BJ (cell line): ENCODE measurements at regions not wholly inside any gene's neighbourhood (a gene's known extent, or its start where the extent isn't known, plus 50 kb on each side); places are given as distances from the start of the nearest gene placed in this dataset.

Source experiments
- CTCF ChIA-PET: fragments of 350-600 bp; formaldehyde crosslinking; extraction: SDS; loops from one replicate; lab custom pipeline; 2021; ENCODE audit warnings: antibody characterized with exemption, inconsistent platforms; lab: Yijun Ruan, JAX
- POLR2A ChIA-PET: fragments of 300-600 bp; sonication (Branson Sonifier 250); formaldehyde crosslinking; extraction: SDS; loops from one replicate; lab custom pipeline; 2021; ENCODE audit warnings: antibody characterized with exemption; lab: Charles Lee
- DNase-seq: peaks from one replicate; pipeline ENCODE4 v3.0.0-alpha.2; 2011; ENCODE audit warnings: low read depth
- H3K27me3 ChIP-seq: 2 replicates; pipeline ENCODE4 v1.6.0; 2011; ENCODE audit warnings: low read length; ENCODE audit not compliant: control insufficient read depth, insufficient read depth
- H3K36me3 ChIP-seq: 2 replicates; pipeline ENCODE4 v1.5.1; 2011; ENCODE audit warnings: low read length; ENCODE audit not compliant: control insufficient read depth, insufficient read depth
- H3K4me3 ChIP-seq: 2 replicates; pipeline ENCODE4 v1.5.1; 2011; ENCODE audit warnings: low read depth, mild to moderate bottlenecking, control low read depth, low read length
- TF ChIP-seq, protein P1 (sequence below): IDR thresholded peaks from 2 replicates; pipeline ENCODE4 v1.5.1; 2011; ENCODE audit warnings: low read depth, mild to moderate bottlenecking, control low read depth, inconsistent platforms, low read length, moderate library complexity; ENCODE audit not compliant: insufficient read depth

DNA sequence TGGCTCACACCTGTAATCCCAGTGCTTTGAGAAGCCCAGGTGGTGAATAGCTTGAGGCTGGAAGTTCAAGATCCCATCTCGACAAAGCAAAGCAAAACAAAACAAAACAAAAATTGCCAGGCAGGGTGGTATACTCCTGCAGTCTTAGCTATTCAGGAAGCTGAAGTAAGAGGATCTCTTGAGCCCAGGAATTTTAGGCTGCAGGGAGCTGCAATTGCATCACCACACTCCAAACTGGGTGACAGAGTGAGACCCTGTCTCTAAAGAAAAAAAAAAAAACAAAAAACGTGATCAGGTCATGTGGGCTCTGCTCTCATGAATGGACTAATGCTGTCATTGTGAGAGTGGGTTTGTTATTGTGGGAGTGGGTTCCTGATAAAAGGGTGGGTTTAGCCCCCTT, 409.1 kb downstream of the NPIPA7 start:
- TF ChIP-seq, protein P1, sequence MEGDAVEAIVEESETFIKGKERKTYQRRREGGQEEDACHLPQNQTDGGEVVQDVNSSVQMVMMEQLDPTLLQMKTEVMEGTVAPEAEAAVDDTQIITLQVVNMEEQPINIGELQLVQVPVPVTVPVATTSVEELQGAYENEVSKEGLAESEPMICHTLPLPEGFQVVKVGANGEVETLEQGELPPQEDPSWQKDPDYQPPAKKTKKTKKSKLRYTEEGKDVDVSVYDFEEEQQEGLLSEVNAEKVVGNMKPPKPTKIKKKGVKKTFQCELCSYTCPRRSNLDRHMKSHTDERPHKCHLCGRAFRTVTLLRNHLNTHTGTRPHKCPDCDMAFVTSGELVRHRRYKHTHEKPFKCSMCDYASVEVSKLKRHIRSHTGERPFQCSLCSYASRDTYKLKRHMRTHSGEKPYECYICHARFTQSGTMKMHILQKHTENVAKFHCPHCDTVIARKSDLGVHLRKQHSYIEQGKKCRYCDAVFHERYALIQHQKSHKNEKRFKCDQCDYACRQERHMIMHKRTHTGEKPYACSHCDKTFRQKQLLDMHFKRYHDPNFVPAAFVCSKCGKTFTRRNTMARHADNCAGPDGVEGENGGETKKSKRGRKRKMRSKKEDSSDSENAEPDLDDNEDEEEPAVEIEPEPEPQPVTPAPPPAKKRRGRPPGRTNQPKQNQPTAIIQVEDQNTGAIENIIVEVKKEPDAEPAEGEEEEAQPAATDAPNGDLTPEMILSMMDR: no peak
- POLR2A ChIA-PET: no interaction called here
- Histone ChIP-seq H3K4me3 (no peak overlapping the region), H3K36me3 (no peaks in the 10 kb centered on the region), H3K27me3 (no peaks in the 10 kb centered on the region)
- CTCF ChIA-PET: no interaction called here
- no peak for DNase-seq

DNA sequence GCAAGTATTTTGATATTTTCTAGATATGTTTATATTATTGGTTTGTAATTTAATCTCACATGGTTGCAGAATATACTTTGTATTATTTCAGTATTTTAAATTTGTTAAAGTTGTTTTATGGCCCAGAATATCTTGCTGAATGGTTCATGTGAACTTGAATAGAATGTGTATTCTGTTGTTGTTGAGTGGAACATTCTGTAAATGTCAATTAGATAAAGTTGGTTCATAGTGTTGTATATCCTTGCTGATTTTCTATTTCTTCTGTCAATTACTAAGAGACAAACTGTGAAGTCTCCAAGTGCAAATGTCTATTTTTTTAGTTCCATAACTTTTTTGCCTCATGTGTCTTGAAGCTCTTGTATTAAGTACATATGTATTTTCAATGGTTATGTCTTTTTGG, 411.7 kb downstream of the NPIPA7 start:
- Histone ChIP-seq H3K36me3 (no peaks in the 10 kb centered on the region), H3K4me3 (no peak overlapping the region), H3K27me3 (no peaks in the 10 kb centered on the region)
- TF ChIP-seq, protein P1: no peak
- CTCF ChIA-PET: no interaction called here
- no peak for DNase-seq
- POLR2A ChIA-PET: no interaction called here

DNA sequence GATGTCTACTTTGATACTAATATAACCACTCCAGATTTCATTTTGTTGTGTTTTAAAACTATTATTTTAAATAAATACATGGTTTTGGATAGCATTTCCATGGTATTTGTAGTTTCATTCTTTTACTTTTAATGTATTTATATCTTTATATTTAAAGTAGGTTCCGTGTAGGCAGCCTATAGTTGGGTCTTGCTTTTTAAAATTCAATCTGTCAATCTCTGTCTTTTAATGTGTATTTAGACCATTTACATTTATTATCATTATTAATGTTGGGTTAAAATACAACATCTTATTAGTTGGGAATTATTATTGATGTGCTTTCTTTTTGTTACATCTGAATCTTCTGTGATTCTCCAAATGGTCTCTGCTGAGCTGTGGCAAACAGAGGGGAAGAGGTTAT, 412.1 kb downstream of the NPIPA7 start:
- Histone ChIP-seq H3K27me3 (no peaks in the 10 kb centered on the region), H3K4me3 (no peak overlapping the region), H3K36me3 (no peaks in the 10 kb centered on the region)
- no peak for DNase-seq
- POLR2A ChIA-PET: no interaction called here
- CTCF ChIA-PET: no interaction called here
- TF ChIP-seq, protein P1: no peak

DNA sequence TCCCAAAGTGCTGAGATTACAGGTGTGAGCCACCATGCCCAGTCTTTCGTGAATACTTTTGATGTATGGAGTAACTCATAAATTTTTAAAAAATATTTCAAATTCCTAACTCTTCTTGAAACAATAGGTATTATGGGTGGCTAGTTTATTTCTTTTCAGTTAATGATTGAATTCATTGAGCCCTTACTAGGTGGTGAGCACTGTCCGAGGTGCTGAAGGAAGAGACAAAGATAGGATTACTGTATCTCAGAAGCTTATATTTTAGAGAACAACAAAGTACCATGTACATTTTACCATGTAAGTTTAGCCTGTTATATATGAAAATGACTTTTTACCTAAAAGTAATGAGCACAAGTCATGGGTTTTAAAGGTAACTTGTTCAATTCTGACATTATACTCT, 418.3 kb downstream of the NPIPA7 start:
- Histone ChIP-seq H3K4me3 (no peak overlapping the region), H3K36me3 (no peaks in the 10 kb centered on the region), H3K27me3 (no peaks in the 10 kb centered on the region)
- TF ChIP-seq, protein P1: no peak
- ChIA-PET CTCF (no interaction called here), POLR2A (no interaction called here)
- no peak for DNase-seq

DNA sequence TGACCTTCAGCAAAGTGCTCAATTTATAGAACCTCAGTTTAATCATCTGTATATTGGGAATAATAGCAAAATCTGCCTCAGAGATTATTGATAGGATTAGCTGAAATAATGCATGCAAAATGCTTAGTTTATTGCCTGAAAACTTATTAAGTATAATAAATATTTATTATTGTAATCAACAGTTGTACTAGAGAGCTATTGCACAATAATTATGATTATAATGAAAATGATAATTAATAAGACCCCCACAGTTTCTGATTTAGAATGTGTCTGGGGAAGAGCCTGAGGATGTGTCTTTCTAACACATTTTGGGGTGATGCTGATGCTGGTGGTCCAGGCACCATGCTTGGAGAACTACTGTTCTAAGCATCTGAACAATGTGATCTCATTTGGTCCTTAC, 419.6 kb downstream of the NPIPA7 start:
- CTCF ChIA-PET: no interaction called here
- no peak overlapping the region for H3K4me3 ChIP-seq
- POLR2A ChIA-PET: no interaction called here
- no peaks in the 10 kb centered on the region for H3K36me3 ChIP-seq
- TF ChIP-seq, protein P1: no peak
- no peaks in the 10 kb centered on the region for H3K27me3 ChIP-seq
- no peak for DNase-seq
